ENCODE measurements at regions not wholly inside any gene's neighbourhood (a gene's known extent, or its start where the extent isn't known, plus 50 kb on each side); places are given as distances from the start of the nearest gene placed in this dataset.

GRCh38 chr15:70530503-70530902 is 232.9 kb downstream of the UACA start:
- peak in 1 of 2 experiments; percentile 13 for DNase-seq (ENCODE audit: low spot score in 2 of 2, unreplicated experiment in 2 of 2)
- H3K9me3 Mint-ChIP-seq: no peaks in the 10 kb centered on the region
- TF ChIP-seq, protein P1, sequence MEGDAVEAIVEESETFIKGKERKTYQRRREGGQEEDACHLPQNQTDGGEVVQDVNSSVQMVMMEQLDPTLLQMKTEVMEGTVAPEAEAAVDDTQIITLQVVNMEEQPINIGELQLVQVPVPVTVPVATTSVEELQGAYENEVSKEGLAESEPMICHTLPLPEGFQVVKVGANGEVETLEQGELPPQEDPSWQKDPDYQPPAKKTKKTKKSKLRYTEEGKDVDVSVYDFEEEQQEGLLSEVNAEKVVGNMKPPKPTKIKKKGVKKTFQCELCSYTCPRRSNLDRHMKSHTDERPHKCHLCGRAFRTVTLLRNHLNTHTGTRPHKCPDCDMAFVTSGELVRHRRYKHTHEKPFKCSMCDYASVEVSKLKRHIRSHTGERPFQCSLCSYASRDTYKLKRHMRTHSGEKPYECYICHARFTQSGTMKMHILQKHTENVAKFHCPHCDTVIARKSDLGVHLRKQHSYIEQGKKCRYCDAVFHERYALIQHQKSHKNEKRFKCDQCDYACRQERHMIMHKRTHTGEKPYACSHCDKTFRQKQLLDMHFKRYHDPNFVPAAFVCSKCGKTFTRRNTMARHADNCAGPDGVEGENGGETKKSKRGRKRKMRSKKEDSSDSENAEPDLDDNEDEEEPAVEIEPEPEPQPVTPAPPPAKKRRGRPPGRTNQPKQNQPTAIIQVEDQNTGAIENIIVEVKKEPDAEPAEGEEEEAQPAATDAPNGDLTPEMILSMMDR (IDR thresholded peaks at IDR 0.05; ENCODE audit: unreplicated experiment): no peak
- H3K27me3 Mint-ChIP-seq (ENCODE audit: low read depth): peaks cover 50% of the 10 kb centered on the region
- H3K27ac Mint-ChIP-seq: no peak overlapping the region
- H3K4me3 Mint-ChIP-seq: no peak overlapping the region
- peaks cover 34% of the 10 kb centered on the region for H3K4me1 Mint-ChIP-seq
- H3K36me3 Mint-ChIP-seq: no peaks in the 10 kb centered on the region

- Mint-ChIP-seq H3K27ac (no peak overlapping the region), H3K4me3 (no peak overlapping the region), H3K4me1 (peaks cover 35% of the 10 kb centered on the region), H3K27me3 (ENCODE audit: low read depth) (peaks cover 50% of the 10 kb centered on the region), H3K36me3 (no peaks in the 10 kb centered on the region), H3K9me3 (no peaks in the 10 kb centered on the region)
- TF ChIP-seq, protein P1 (IDR thresholded peaks at IDR 0.05; ENCODE audit: unreplicated experiment): no peak
- peak in 1 of 2 experiments; percentile 25 for DNase-seq (ENCODE audit: low spot score in 2 of 2, unreplicated experiment in 2 of 2)
These were observed 233.3 kb downstream of the UACA start for GRCh38 chr15:70530017-70530499.

DNA sequence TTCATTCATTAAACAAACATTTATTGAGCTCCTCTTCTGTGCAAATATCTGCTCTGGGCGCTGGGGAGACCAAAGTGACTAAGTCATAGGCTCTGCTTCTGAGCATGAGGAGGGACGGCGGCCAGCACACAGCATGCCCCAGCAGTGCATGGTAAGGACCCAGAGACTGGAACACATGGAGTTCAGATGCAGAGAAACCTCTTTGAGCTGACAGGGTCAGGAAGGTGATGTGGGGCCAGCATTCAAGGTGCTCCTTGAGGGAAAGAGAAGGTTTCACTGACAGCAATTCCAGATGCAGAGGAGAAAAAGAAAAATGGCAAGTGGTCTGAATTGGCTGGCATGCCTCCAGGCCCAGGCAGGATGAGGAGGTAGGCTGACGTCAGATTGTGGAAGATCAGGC is 234.5 kb downstream of the UACA start:
- DNase-seq (ENCODE audit: low spot score in 2 of 2, unreplicated experiment in 2 of 2): peak in 1 of 2 experiments; percentile 37
- Mint-ChIP-seq H3K27ac (no peak overlapping the region), H3K27me3 (ENCODE audit: low read depth) (peaks cover 49% of the 10 kb centered on the region), H3K4me3 (no peak overlapping the region), H3K9me3 (no peaks in the 10 kb centered on the region), H3K36me3 (no peaks in the 10 kb centered on the region), H3K4me1 (peaks cover 39% of the 10 kb centered on the region)
- TF ChIP-seq, protein P1 (IDR thresholded peaks at IDR 0.05; ENCODE audit: unreplicated experiment): no peak

GRCh38 chr15:70528270-70528706 is 235.1 kb downstream of the UACA start:
- Mint-ChIP-seq H3K27me3 (ENCODE audit: low read depth) (peaks cover 51% of the 10 kb centered on the region), H3K9me3 (no peaks in the 10 kb centered on the region), H3K4me1 (peaks cover 42% of the 10 kb centered on the region), H3K36me3 (no peaks in the 10 kb centered on the region), H3K27ac (no peak overlapping the region), H3K4me3 (no peak overlapping the region)
- TF ChIP-seq, protein P1 (IDR thresholded peaks at IDR 0.05; ENCODE audit: unreplicated experiment): no peak
- peak in 1 of 2 experiments; percentile 25 for DNase-seq (ENCODE audit: low spot score in 2 of 2, unreplicated experiment in 2 of 2)

GRCh38 chr15:70526974-70527325 is 236.4 kb downstream of the UACA start:
- H3K27me3 Mint-ChIP-seq (ENCODE audit: low read depth): peaks cover 49% of the 10 kb centered on the region
- peak in 1 of 2 experiments; percentile 5 for DNase-seq (ENCODE audit: low spot score in 2 of 2, unreplicated experiment in 2 of 2)

More at GRCh38 chr15:70526974-70527325, 236.4 kb downstream of the UACA start:
- no peak overlapping the region for H3K27ac Mint-ChIP-seq
- H3K36me3 Mint-ChIP-seq: no peaks in the 10 kb centered on the region
- no peaks in the 10 kb centered on the region for H3K9me3 Mint-ChIP-seq
- H3K4me3 Mint-ChIP-seq: peak overlapping the region; percentile 2
- TF ChIP-seq, protein P1 (IDR thresholded peaks at IDR 0.05; ENCODE audit: unreplicated experiment): no peak
- peaks cover 42% of the 10 kb centered on the region for H3K4me1 Mint-ChIP-seq
